GM15510 (cell line): ENCODE measurements at regions not wholly inside any gene's neighbourhood (a gene's known extent, or its start where the extent isn't known, plus 50 kb on each side); places are given as distances from the start of the nearest gene placed in this dataset.
A peak's percentile ranks its signal among the peaks of the same experiment; 100 is the strongest.

ENCODE experiments used
- POLR2A ChIP-seq: IDR thresholded peaks from 3 replicates; pipeline ENCODE4 v1.6.1; 2011; ENCODE audit warnings: borderline replicate concordance; ENCODE audit not compliant: insufficient read length; ENCODE audit errors: extremely low read depth

DNA sequence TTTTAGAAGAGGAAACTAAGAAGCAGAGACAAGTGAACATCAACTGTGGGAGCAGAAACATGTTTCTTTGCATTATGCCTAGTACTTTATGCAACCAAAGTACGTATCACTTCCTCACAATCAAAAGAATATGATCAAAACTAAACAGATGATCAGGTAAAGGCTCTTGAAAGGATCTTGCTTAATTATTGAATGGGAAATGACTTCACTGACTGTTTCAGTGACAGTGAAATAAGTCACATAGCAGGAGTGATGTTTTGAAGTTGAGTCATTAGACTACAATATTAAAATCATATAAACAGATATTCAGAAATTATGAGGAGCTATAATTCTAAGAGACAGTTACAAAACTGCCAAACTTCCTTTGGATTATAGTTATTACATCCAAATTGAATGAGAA, 527.3 kb downstream of the MTRR start:
- TF ChIP-seq POLR2A: no peak

DNA sequence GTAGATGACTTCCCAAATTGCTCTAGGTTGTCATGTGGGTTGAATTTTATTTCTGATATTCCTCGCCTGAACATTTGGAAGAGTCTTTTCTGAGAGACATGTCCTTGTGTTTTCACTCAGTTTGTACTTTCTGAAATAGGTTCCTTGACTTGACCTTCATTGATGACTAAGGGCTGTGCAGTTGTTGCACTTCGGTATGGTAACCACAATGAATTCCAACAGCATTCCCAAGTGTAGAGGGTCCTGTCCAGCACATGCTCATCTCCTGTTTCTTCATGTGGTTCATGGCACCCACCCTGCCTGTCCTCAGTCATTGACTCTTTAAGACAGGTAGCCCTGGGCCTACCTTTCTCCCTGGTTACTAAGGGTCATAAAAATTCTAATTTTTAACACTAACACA, 527.8 kb downstream of the MTRR start:
- TF ChIP-seq POLR2A: no peak

DNA sequence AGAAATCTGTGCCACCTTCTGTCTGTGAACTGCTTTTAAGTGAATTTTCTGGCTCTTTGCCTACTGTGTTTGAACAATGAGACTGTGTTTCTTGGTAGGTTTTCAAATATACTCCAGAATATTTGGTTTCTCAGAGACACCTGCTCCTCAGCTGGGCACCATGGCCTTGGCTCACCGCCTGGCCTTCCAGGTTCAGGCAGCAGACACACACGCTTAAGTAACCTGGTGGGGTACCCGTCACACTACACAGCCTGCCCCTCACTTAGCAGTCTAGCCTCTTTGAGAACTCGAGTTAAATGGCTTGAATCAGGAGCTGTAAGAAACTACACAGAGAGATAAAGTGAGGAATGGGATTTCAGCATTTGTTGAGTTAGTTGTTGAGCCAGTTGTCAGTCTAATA, 530.5 kb downstream of the MTRR start:
- no peak for TF ChIP-seq POLR2A

DNA sequence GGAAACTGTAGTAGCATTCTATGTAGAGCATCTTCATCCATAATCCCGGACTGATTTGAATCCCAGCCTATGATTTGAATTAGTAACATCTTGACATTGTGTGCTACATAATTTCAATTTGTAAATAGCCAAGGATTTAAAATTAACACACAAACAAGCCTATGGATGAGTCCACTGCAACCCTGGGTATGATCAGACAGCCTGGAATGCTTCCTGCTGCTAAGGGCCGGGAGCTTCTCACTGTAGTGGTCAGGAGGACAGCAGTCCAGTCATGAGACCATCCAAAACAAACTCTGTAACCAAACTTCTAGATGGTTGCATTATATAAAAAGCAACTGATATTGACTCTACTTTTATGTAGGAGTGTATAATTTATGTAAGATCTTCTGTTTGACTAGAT, 539.3 kb downstream of the MTRR start:
- TF ChIP-seq POLR2A: no peak

DNA sequence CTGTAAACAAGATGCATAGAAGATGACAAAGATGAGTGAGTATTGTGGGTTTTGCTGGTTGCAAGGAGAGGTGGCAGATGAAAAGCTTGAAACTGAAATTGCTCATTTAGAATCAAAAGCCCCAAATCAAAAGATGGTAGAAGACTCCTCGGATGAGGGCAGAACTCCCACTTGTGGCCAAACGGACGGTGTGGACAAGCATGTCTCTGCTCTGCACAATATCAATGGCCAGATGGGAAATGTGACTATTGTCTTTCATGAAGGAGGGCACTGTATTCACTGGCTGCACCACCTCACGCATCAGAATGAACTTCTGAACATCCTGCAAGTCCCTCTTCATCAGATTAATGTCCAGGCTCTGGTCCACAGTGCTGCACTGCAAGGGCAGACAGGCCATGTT, 541.7 kb downstream of the MTRR start:
- no peak for TF ChIP-seq POLR2A

DNA sequence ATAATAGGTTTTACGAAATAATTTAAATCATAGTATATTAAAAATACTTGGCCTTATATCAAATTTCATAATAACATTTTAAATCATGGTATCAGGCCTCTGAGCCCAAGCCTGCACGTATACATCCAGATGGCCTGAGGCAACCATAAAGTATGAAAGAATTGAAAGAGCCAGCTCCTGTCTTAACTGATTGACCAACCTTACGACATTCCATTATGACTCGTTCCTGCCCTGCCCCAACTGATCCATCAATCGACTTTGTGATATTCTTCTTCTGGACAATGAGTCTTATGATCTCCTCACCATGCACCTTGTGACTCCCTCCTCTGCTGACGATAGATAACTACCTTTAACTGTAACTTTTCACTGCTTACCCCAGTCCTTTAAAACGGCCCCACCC, 545.0 kb downstream of the MTRR start:
- TF ChIP-seq POLR2A: no peak

DNA sequence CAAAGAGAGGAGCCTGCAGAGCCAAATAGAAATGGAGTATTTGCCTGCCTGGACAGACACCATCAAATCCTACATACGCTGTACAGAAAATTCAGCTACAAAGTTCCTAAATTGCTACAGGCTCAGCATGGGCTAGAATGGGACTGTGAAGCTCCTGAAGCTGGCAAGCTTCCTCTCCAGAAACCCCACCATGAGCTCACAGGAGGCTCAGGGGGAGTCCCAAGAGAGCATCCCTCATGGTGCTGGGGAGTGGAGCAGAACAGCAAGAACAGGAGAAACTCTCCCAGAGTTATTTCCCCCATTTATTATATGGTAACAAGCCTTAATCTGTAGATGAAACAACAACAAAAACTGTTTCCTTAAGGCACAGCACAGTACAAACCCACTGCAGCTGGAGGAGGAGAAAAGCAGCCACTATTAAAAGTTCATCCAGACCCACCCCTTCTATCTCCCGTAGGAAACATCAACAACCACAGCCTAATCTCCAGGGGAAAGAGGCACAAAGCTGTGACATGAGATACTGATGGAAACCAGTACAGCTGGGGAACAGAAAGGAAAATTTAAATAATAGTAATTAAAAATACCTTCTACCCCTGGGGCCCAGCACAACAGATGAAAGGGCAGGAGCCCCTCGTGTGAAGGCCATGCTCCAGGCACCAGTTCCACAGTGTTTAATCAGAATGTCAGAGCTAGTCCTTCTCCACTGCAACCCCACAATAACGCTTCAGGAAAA, 548.5 kb downstream of the MTRR start:
- TF ChIP-seq POLR2A: no peak

DNA sequence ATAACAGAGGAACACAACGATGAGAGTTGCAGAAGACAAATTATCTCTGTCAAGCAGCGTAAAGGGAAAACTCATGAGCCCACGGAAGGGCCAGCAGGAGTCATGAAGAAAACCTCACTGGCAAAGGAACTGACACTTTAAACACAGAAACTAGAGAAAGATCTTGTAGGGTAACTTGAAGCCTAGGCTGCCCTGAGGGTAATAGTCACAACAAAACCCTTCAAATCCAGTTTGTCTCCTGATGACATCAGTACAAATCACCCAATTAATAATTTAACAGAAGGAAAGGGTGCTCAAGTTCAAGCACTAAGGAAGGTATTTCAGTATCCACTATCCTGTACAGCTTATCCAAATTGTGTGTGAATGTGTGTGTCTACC, 549.1 kb downstream of the MTRR start:
- TF ChIP-seq POLR2A: no peak

DNA sequence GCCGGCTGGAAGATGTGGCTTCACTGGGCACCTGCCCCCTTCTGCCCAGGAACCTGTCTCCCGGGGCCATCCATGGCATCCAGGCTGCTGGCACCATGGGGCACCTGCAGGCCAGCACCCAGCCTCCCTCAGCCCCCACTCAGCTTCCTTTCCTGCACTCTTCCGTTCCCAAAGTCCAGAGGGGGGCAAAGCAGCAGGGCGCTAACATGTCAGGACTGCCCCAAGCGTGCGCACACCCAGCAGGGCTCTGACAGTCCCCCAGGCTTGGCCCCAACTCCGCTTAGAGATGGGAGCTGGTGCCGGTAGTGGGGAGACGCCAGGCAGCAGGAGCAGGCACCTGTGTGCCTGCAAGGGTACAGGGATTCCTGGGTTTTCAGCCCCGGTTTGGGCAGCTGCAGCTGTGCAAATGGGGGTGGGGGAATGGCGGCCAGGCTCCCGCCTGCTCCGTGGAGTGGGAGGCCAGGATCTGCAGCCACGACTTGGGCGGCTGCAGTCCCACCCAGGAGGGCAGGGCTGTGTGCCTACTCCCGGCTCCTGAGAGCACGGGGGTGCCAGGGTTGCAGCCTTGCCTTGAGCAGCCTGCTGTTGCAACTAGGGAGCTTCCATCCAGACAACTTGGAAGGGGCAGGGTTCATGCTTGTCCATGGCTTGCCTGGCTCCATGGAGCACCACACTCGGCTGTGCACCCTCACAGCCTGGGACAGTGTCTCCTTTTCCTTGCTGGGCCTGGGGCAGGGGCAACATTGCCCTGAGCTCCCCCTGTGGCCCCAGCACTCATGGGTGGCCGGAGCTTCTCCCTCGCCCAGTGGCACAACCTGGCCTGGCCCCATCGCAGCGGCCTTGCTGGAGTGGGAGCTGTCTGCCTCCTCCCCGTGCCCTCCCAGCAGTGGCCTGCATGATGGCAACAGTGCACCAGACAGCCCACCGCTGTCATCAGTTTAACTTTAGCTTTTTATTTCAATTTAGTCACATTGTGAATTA, 561.1 kb downstream of the MTRR start:
- TF ChIP-seq POLR2A: no peak

DNA sequence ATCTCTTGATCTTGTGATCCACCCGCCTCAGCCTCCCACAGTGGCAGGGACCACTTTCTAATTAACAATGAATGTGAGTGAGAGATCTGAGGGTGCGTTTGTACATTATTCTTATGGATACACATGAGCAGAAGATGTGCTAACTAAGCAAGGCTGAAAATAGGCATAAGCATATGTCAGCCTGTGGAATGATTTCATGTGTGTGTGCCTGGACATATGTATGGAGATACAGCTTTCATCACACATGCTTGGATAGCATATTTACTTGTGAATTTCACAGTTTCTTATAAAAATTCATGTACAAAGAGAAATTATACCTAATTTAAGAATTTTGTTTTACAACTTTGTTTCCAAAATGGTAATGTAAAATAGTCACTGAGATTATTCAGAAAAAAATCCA, 565.6 kb downstream of the MTRR start:
- no peak for TF ChIP-seq POLR2A

DNA sequence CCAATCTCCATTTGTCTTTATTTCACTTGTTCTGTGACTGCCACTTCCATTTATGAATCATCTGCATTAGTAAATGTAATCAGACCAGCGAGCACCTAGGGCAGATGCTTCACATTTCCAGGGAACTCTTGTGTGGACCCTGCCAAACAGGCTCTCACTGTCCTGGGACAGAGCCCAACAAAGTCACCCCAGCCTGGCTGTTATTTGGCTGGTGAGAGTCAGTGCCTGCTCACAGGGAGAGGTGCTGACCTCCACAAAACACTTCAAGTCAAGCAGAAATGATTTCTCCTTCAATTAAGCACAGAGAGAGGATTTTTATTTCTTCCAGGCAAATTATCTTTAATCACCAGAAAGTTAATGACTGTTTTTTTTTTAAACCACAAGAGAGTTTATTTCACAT, 568.0 kb downstream of the MTRR start:
- TF ChIP-seq POLR2A: no peak

DNA sequence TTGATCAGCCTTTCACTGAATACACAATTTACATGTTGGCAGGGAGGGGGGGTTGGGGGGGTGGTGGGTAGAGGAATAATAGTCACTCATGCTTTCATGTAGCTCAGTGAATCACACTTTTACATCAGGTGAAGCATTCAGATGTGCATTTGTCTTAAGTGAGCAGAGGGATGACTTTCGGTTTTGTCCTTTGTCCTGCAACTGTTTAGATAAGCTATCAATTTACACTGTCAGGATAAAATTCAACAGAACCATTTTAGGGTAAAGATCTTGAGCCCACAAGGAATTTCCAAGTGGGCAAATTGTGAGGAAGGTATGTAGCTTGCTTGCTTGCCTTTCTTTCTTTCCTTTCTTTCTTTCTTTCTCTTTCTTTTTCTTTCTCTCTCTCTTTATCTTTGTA, 576.2 kb downstream of the MTRR start:
- TF ChIP-seq POLR2A: no peak

DNA sequence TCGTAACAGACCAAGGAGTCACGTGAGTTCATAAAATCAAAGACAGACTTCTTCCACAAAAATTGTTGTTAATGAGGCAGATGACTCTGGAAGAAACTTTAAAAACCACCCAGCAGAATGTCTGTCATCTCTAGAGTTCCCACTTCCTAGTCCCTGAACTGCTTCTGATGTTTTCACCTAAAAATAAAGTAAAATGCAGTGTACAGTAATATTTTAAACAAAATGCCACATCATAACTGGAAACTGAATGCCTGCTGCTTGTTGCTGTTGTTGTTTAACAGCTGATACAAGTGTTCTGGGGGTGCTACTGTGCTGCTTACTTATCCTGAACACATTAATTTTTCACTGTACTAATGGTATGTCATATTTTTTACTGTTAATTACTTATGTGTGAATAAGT, 577.2 kb downstream of the MTRR start:
- no peak for TF ChIP-seq POLR2A

DNA sequence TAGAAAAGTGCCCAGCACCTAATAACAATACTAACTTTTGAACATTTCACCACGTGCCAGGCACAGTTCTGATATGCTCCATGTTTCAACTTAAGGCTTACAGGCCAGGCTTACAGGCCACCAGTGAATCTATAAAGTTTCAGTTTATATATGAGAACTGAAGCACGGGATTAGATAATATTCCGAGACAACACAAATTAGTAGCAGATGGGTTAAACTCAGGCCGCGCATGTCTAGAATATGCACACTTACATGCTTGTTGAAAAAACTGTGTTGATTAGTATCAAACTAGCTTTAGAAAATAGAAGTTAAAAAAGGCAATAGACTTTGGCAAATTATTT, 587.9 kb downstream of the MTRR start:
- TF ChIP-seq POLR2A: no peak

DNA sequence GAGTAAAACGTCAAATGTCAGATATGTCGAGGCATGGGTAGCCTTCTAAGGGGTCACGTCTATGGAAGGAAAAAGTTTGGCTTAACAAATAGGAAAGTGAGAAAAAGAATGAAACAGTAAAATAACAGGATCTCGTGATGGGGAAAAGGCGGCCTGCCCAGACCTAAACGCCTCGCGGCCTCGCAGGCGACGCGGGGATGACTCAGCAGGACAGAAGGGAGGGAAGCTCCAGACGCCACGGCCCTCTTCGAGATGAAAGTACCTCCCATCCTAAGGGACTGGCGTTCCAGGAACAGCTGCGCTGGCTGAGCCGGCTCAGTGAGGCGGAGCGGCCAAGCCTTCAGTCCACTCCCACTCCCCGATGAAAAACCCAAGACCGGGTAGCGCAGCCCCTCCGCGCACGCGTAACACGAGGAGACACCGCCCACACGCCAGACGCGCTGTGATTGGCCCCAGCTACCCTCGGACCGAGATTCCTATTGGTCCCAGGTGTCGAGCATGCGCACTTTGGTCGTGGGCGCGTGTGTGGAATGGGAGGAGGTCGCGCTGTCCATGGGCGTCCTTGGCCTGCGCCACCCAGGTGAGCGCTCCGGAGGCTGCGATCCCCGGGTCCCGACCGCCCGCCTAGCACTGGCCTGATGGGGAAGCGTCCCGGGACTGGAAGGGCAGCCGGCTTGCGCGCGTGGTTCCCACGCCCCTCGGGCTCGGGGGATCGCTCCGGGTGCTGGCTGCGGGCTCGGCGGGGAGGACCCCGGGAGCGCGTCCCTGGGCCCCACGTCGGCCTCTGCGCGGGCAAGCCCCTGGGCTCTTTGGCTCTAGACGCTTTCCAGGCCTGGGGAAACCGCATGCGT, 588.5 kb downstream of the MTRR start:
- peak; percentile 56 for TF ChIP-seq POLR2A
